Sigmoid colon (tissue), 4 donors: ENCODE measurements at regions not wholly inside any gene's neighbourhood (a gene's known extent, or its start where the extent isn't known, plus 50 kb on each side); places are given as distances from the start of the nearest gene placed in this dataset.

ENCODE experiments used
- CTCF ChIP-seq, 4 experiments: fragments of 450-650 bp in 3 of 4; fragments of 200-600 bp in 1 of 4; IDR thresholded peaks; one replicate each; pipeline ENCODE4 v1.5.1; 2016 to 2019; ENCODE audit warnings: antibody characterized with exemption in 4 of 4, mild to moderate bottlenecking in 3 of 4, moderate library complexity in 2 of 4
- EP300 ChIP-seq, 4 donors: sonication (generic); formaldehyde crosslinking; IDR thresholded peaks; one replicate each; pipeline ENCODE4 v1.6.1; 2017; ENCODE audit warnings: antibody characterized with exemption in 4 of 4
- POLR2A ChIP-seq, 2 donors: fragments of 450-650 bp; IDR thresholded peaks; one replicate each; pipeline ENCODE4 v1.6.1; 2016; ENCODE audit warnings: antibody characterized with exemption in 2 of 2, mild to moderate bottlenecking in 2 of 2, moderate library complexity in 2 of 2
- POLR2AphosphoS5 ChIP-seq, 4 donors: sonication (generic); formaldehyde crosslinking; IDR thresholded peaks; one replicate each; pipeline ENCODE4 v1.6.1; 2017; ENCODE audit warnings: antibody characterized with exemption in 4 of 4

DNA sequence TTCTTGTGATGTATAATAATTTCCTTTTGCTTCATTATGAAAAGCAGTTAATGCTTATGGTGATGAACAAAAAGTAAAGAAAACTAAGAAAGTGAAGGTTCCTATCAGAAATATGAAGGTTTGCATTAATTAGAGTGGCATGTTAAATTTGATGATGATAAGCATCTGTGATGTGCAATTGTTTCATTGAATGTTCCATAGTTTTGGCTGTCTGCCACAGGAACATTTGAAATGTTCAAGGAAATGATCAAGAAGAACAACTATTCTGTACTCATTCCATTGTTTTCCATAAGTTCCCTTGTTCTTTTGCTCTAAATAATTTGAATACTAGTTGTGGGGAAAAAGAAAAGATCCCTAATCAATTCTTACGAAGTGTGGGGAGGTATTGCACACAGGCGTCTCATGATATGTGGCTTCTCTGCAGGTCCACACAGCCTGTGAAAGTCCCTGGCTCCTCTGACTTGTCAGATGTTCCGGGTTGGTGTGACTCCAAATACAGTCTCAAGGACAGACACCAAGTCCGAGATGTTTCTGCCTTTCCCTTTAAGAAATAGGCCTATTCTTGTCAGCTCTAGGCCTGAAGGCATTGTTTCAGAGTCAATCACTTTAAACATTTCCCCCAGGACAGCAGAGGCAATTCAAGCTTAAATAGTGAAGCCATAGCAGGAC lies 152.6 kb upstream of the MAST4 start:
- TF ChIP-seq CTCF (IDR thresholded peaks at IDR 0.05) (no peak), POLR2AphosphoS5 (IDR thresholded peaks at IDR 0.05) (no peak), POLR2A (IDR thresholded peaks at IDR 0.05) (no peak), EP300 (IDR thresholded peaks at IDR 0.05) (no peak)
